Activated T-cell treated with anti-CD3 and anti-CD28 coated beads for 24 hours (primary cell): ENCODE measurements at regions not wholly inside any gene's neighbourhood (a gene's known extent, or its start where the extent isn't known, plus 50 kb on each side); places are given as distances from the start of the nearest gene placed in this dataset.
"Not testable (repeated sequence)": the region's sequence is repeated elsewhere in the genome, so short reads cannot be mapped to it uniquely, and the experiment has no call there.

ENCODE experiments used
- DNase-seq: peaks from one replicate; pipeline ENCODE4 v3.0.0-alpha.2; 2020; ENCODE audit warnings: low read depth

GRCh38 chr2:216987252-216987821 is 127.5 kb upstream of the TNP1 start:
- DNase-seq, result no peak

GRCh38 chr2:216985658-216986141 is 125.8 kb upstream of the TNP1 start:
- no peak for DNase-seq

GRCh38 chr2:216984937-216985336 is 125.1 kb upstream of the TNP1 start:
- no peak for DNase-seq

DNA sequence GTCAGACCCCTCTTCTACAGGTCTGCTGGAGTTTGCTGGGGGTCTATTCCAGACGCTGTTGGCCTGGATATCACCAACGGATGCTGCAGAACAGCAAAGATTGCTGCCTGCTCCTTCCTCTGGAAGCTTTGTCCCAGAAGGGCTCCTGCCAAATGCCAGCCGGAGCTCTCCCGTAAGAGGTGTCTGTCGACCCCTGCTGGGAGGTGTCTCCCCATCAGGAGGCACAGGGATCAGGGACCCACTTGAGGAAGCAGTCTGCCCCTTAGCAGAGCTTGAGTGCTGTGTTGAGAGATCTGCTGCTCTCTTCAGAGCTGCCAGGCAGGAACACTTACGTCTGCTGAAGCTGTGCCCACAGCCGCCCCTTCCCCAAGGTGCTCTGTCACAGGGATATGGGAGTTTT is 122.1 kb upstream of the TNP1 start:
- not testable (repeated sequence) for DNase-seq

DNA sequence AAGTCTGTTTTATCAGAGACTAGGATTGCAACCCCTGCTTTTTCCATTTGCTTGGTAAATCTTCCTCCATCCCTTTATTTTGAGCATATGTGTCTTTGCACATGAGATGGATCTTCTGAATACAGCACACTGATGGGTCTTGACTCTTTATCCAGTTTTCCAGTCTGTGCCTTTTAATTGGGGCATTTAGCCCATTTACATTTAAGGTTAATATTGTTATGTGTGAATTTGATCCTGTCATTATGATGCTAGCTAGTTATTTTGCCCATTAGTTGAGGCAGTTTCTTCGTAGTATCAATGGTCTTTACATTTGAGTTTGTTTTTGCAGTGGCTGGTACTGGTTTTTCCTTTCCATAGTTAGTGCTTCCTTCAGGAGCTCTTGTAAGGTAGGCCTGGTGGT is 120.6 kb upstream of the TNP1 start:
- DNase-seq, result not testable (repeated sequence)

- DNase-seq, result no peak
These were observed 114.7 kb upstream of the TNP1 start for GRCh38 chr2:216974321-216975302.

DNA sequence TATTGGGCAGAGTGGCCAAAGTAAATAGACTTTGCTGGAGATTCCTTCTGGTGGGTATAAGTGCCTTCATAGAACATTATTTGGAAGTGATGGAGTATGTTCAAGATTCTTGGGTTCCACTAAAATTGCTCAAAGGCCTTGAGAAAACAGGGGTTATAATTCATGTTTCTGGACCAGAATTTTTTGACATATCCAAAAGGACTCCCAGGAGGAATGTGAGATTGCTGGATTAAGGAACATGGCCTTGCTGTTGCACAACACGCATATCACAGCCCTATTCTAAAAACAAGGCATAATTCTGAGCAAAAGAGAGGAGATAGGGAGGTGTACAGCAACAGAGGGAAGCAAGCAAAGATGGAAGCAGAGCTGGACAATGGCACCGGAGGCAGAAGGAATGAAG is 111.7 kb upstream of the TNP1 start:
- DNase-seq, result no peak

DNA sequence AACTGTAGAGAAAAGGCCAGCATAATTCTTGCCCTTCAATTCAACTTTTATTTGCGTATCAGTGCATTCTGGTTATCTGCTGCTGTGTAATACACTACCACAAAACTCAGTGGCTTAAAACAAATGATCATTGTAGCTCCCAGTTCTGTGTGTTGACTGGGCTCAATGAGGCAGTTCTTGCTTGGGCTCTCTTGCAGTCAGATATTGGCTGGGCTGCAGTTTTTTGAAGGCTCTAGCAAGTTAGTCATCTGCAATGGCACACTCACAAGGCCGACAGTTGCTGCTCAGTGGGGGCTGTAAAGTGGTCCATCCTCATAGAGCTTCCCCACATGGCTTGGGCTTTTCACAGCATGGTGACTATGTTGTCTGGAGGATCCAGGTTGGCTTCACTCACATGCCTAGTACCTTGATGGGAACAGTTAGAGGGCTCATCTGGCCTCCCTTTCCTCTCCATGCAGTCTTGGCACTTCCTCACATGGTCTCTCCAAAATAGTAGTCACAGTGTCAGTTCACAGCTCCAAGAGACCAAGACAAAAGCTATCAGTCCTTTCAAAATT is 110.6 kb upstream of the TNP1 start:
- no peak for DNase-seq

GRCh38 chr2:216967889-216968288 is 108.0 kb upstream of the TNP1 start:
- DNase-seq, result no peak

GRCh38 chr2:216960671-216961268 is 100.9 kb upstream of the TNP1 start:
- no peak for DNase-seq

GRCh38 chr2:216959433-216959832 is 99.6 kb upstream of the TNP1 start:
- no peak for DNase-seq

GRCh38 chr2:216956820-216957493 is 97.1 kb upstream of the TNP1 start:
- DNase-seq, result no peak

- no peak for DNase-seq
These were observed 91.3 kb upstream of the TNP1 start for GRCh38 chr2:216951171-216951570.

- DNase-seq, result no peak
These were observed 90.7 kb upstream of the TNP1 start for GRCh38 chr2:216950547-216950946.

DNA sequence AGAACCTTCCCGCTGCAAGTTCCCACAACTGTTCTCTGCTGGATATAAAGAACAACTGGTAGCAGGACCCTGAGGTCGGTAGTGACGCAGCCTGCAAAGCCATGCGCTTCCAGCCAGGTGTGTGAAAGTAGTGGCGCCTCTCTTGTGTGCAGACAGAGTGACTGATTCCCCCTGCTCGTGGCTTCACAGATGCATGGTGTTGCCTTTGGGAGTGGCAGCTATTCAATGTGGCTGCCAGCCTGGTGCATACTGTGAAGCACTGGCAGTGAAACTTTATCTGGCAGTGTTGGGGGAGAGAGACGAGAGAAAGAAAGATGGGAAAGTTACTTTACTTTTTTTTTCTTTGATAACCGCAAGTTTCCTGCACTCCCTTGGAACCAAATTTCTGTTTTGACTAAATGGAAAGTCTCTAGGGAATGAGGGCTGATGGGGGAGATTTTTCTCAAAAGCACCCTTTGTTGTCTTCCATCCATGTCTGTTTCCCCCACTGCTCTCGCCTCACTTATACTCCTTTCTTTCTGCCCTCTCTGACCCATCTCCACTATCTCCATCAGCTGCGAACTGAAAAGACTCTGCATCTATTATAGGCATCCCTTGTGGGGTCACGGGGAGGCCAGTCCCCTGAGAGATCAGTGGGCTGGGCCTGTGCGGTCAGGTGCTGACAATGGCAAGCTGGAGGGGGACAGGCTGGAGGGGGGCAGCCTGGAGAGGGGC is 90.0 kb upstream of the TNP1 start:
- DNase-seq, result no peak

- no peak for DNase-seq
These were observed 87.2 kb upstream of the TNP1 start for GRCh38 chr2:216947055-216947454.

- no peak for DNase-seq
These were observed 84.9 kb upstream of the TNP1 start for GRCh38 chr2:216944733-216945132.

GRCh38 chr2:216943109-216943508 is 83.2 kb upstream of the TNP1 start:
- DNase-seq, result no peak

- DNase-seq, result no peak
These were observed 82.6 kb upstream of the TNP1 start for GRCh38 chr2:216942465-216942864.

GRCh38 chr2:216942016-216942415 is 82.2 kb upstream of the TNP1 start:
- DNase-seq, result no peak

- no peak for DNase-seq
These were observed 77.1 kb upstream of the TNP1 start for GRCh38 chr2:216936954-216937357.
